Loucy (cell line): ENCODE measurements at regions not wholly inside any gene's neighbourhood (a gene's known extent, or its start where the extent isn't known, plus 50 kb on each side); places are given as distances from the start of the nearest gene placed in this dataset.
"Not testable (repeated sequence)": the region's sequence is repeated elsewhere in the genome, so short reads cannot be mapped to it uniquely, and the experiment has no call there.

Experiments
- H2AFZ ChIP-seq: fragments of 200-600 bp; sonication (generic); 2 replicates; pipeline ENCODE4 v1.6.0; 2016; ENCODE audit warnings: antibody characterized with exemption, mild to moderate bottlenecking, low read length, moderate library complexity
- H3F3A ChIP-seq: fragments of 200-600 bp; 2 replicates; pipeline ENCODE4 v1.6.0; 2016; ENCODE audit warnings: antibody characterized with exemption, low read depth, mild to moderate bottlenecking
- H3K27me3 ChIP-seq: fragments of 200-600 bp; sonication (generic); 2 replicates; pipeline ENCODE4 v1.6.1; 2014; ENCODE audit warnings: low read length, mild to moderate bottlenecking; ENCODE audit not compliant: insufficient read depth, poor library complexity, severe bottlenecking
- H3K36me3 ChIP-seq: fragments of 200-600 bp; sonication (generic); 2 replicates; pipeline ENCODE4 v1.6.1; 2016; ENCODE audit warnings: low read length; ENCODE audit not compliant: insufficient read depth
- H3K4me1 ChIP-seq: fragments of 200-600 bp; sonication (generic); 2 replicates; pipeline ENCODE4 v1.5.1; 2014; ENCODE audit warnings: low read length, mild to moderate bottlenecking; ENCODE audit not compliant: insufficient read depth, poor library complexity, severe bottlenecking
- H3K4me2 ChIP-seq: fragments of 200-600 bp; sonication (generic); 2 replicates; pipeline ENCODE4 v1.6.0; 2014; ENCODE audit warnings: antibody characterized with exemption, low read length, low read depth, mild to moderate bottlenecking; ENCODE audit not compliant: poor library complexity, severe bottlenecking
- H3K4me3 ChIP-seq: fragments of 200-600 bp; sonication (generic); 2 replicates; pipeline ENCODE4 v1.5.1; 2014; ENCODE audit warnings: low read length, mild to moderate bottlenecking, mixed read lengths; ENCODE audit not compliant: poor library complexity, severe bottlenecking
- H3K79me2 ChIP-seq: fragments of 200-600 bp; sonication (generic); 2 replicates; pipeline ENCODE4 v1.6.1; 2014; ENCODE audit warnings: low read length; ENCODE audit not compliant: insufficient read depth
- H3K9ac ChIP-seq: fragments of 200-600 bp; sonication (generic); 2 replicates; pipeline ENCODE4 v1.6.0; 2014; ENCODE audit warnings: mild to moderate bottlenecking, low read depth, low read length, moderate library complexity; ENCODE audit not compliant: poor library complexity, severe bottlenecking
- H3K9me2 ChIP-seq: fragments of 200-600 bp; sonication (generic); replicated peaks from 2 replicates; pipeline ENCODE4 v1.6.1; 2016; ENCODE audit warnings: low read depth, low read length, mixed read lengths
- H3K9me3 ChIP-seq: fragments of 200-600 bp; sonication (generic); 2 replicates; pipeline ENCODE4 v1.6.1; 2014; ENCODE audit warnings: mild to moderate bottlenecking, antibody characterized with exemption, low read length, low read depth; ENCODE audit not compliant: insufficient read depth
- H4K20me1 ChIP-seq: fragments of 200-600 bp; sonication (generic); 2 replicates; pipeline ENCODE4 v1.6.0; 2014; ENCODE audit warnings: antibody characterized with exemption, low read length, mild to moderate bottlenecking; ENCODE audit not compliant: insufficient read depth, poor library complexity, severe bottlenecking
- CTCF ChIP-seq: fragments of 200-600 bp; sonication (generic); conservative IDR thresholded peaks from 2 replicates; pipeline ENCODE4 v1.5.1; 2014; ENCODE audit warnings: mild to moderate bottlenecking, antibody characterized with exemption, low read length

GRCh38 chr2:131818267-131818973 lies 290.7 kb downstream of the CCDC74A start:
- not testable (repeated sequence) for H3K27me3 ChIP-seq, H3K4me3 ChIP-seq, H3K9me3 ChIP-seq, H3K9me2 ChIP-seq, H4K20me1 ChIP-seq, H3F3A ChIP-seq, H3K4me2 ChIP-seq, H3K79me2 ChIP-seq, H3K4me1 ChIP-seq, H3K9ac ChIP-seq, H3K36me3 ChIP-seq, H2AFZ ChIP-seq

GRCh38 chr2:131822237-131822721 lies 294.6 kb downstream of the CCDC74A start:
- H3K36me3 ChIP-seq, H3K79me2 ChIP-seq, H3K9me3 ChIP-seq, H3K9ac ChIP-seq, H3K4me3 ChIP-seq, H2AFZ ChIP-seq, H3K27me3 ChIP-seq, H4K20me1 ChIP-seq, H3K9me2 ChIP-seq, H3K4me2 ChIP-seq, H3K4me1 ChIP-seq, H3F3A ChIP-seq: not testable (repeated sequence)
- TF ChIP-seq CTCF: 0 out of 2 replicates have a peak, but pooled peaks have one; percentile 15

GRCh38 chr2:131823058-131823457 lies 295.4 kb downstream of the CCDC74A start:
- H3K36me3 ChIP-seq, H3K4me3 ChIP-seq, H3K4me1 ChIP-seq: not testable (repeated sequence)

GRCh38 chr2:131824986-131825385 lies 297.3 kb downstream of the CCDC74A start:
- H3K4me2 ChIP-seq, H3K4me3 ChIP-seq, H3K36me3 ChIP-seq, H4K20me1 ChIP-seq, H3K79me2 ChIP-seq, H3K9me3 ChIP-seq, H3K27me3 ChIP-seq, H3F3A ChIP-seq, H3K4me1 ChIP-seq, H3K9me2 ChIP-seq, H2AFZ ChIP-seq, H3K9ac ChIP-seq: not testable (repeated sequence)

More at GRCh38 chr2:131823058-131823457, 295.4 kb downstream of the CCDC74A start:
- not testable (repeated sequence) for H3F3A ChIP-seq, H3K9me3 ChIP-seq, H4K20me1 ChIP-seq, H3K27me3 ChIP-seq, H3K79me2 ChIP-seq, H3K9me2 ChIP-seq, H3K4me2 ChIP-seq, H2AFZ ChIP-seq, H3K9ac ChIP-seq
